HepG2 (cell line): ENCODE measurements at regions not wholly inside any gene's neighbourhood (a gene's known extent, or its start where the extent isn't known, plus 50 kb on each side); places are given as distances from the start of the nearest gene placed in this dataset.

Source experiments
- ATAC-seq: fragments of 200-7000 bp; cut with Tn5 transposase; 3 replicates; pipeline ENCODE4 v1.9.1; 2020; ENCODE audit warnings: mild to moderate bottlenecking, moderate library complexity
- BruUV-seq: library from RNA; stranded (reverse); fragments of 400-500 nt; replicated peaks from 2 replicates; lab custom pipeline; 2021; lab: Mats Ljungman, UMichigan
- CTCF ChIA-PET: fragments of 300-600 bp; formaldehyde crosslinking; extraction: SDS; loops from one replicate; lab custom pipeline; 2021; ENCODE audit warnings: low total read pairs, inconsistent platforms, low intra/inter-chr PET ratio; lab: Yijun Ruan, JAX
- POLR2A ChIA-PET: fragments of 350-600 bp; sonication (Branson Sonifier 250); formaldehyde crosslinking; loops from one replicate; lab custom pipeline; 2020; ENCODE audit warnings: antibody characterized with exemption, inconsistent platforms; lab: Yijun Ruan, JAX
- DNase-seq: peaks from one replicate; pipeline ENCODE4 v3.0.0-alpha.2; 2015; ENCODE audit warnings: low spot score
- FAIRE-seq: peaks from 3 replicates; lab custom pipeline; 2011; peaks lifted over from hg19 to GRCh38; lab: Jason Lieb, UNC
- H2AFZ ChIP-seq: one replicate; pipeline ENCODE4 v1.6.1; 2011; ENCODE audit warnings: low read length, inconsistent platforms
- H3K27ac ChIP-seq: fragments of 300-600 bp; 3 replicates; pipeline ENCODE4 v1.8.0; 2011; ENCODE audit warnings: mixed run types, mild to moderate bottlenecking, mixed read lengths, low read length, inconsistent platforms; ENCODE audit not compliant: insufficient read depth; ENCODE audit errors: extremely low read length
- H3K27me3 ChIP-seq, 2 experiments: fragments of 200-600 bp in 1 of 2; 2 replicates in 1 of 2; 3 replicates in 1 of 2; pipeline versions ENCODE4 v1.6.0 to v1.8.0; 2011; ENCODE audit warnings: low read length in 2 of 2, mild to moderate bottlenecking in 2 of 2, moderate library complexity in 2 of 2, inconsistent platforms in 1 of 2; ENCODE audit not compliant: insufficient read depth in 2 of 2, control insufficient read depth in 1 of 2
- H3K36me3 ChIP-seq, 2 experiments: fragments of 200-600 bp in 1 of 2; replicated peaks in 1 of 2; 2 replicates in 1 of 2; 3 replicates in 1 of 2; pipeline versions ENCODE4 v1.5.1 to v1.8.0; 2011; ENCODE audit warnings: low read length in 2 of 2, inconsistent platforms in 1 of 2; ENCODE audit not compliant: insufficient read depth in 2 of 2, control insufficient read depth in 1 of 2
- H3K4me1 ChIP-seq: 2 replicates; pipeline ENCODE4 v1.5.1; 2012; ENCODE audit warnings: low read length, inconsistent platforms; ENCODE audit not compliant: insufficient read depth
- H3K4me2 ChIP-seq: 2 replicates; pipeline ENCODE4 v1.6.0; 2011; ENCODE audit warnings: low read depth, low read length, inconsistent platforms
- H3K4me3 ChIP-seq, 3 experiments: fragments of 200-600 bp in 1 of 3; sonication (generic), shearing (Covaris generic) in 1 of 3; replicated peaks in 1 of 3; 2 replicates each; pipeline ENCODE4 v1.5.1; 2011 to 2016; ENCODE audit warnings: low read length in 3 of 3, inconsistent platforms in 2 of 3, low read depth in 2 of 3, mild to moderate bottlenecking in 2 of 3, control low read depth in 1 of 3, mixed read lengths in 1 of 3; ENCODE audit not compliant: insufficient read depth in 1 of 3
- H3K79me2 ChIP-seq: one replicate; pipeline ENCODE4 v1.6.1; 2011; ENCODE audit warnings: low read length, inconsistent platforms; ENCODE audit not compliant: insufficient read depth
- H3K9ac ChIP-seq: 2 replicates; pipeline ENCODE4 v1.6.0; 2011; ENCODE audit warnings: mild to moderate bottlenecking, low read depth, low read length, inconsistent platforms; ENCODE audit not compliant: insufficient read depth
- H3K9me3 ChIP-seq: 2 replicates; pipeline ENCODE4 v1.5.1; 2012; ENCODE audit warnings: mild to moderate bottlenecking, low read length
- H4K20me1 ChIP-seq: 2 replicates; pipeline ENCODE4 v1.6.0; 2011; ENCODE audit warnings: inconsistent platforms, mild to moderate bottlenecking, low read length, moderate library complexity; ENCODE audit not compliant: insufficient read depth
- PLRG1 ChIP-seq: fragments of 450-650 bp; conservative IDR thresholded peaks from 2 replicates; pipeline ENCODE4 v1.6.1; 2016
- TCF7 ChIP-seq: sonication (generic); IDR thresholded peaks from 2 replicates; pipeline ENCODE4 v1.6.1; 2016; ENCODE audit warnings: antibody characterized with exemption, low read depth
- ZNF788 ChIP-seq: sonication (generic); formaldehyde crosslinking; IDR thresholded peaks from 2 replicates; pipeline ENCODE4 v1.5.0; 2020; ENCODE audit warnings: mild to moderate bottlenecking, missing genetic modification reagents, borderline replicate concordance
- WGBS: methylation state at CpG from one replicate; pipeline ENCODE4 v1.1.6; 2017; ENCODE audit warnings: low lambda C conversion rate; 5-methylcytosine and 5-hydroxymethylcytosine counted together
- in situ Hi-C: cut with HindIII; loops from 2 replicates; pipeline ENCODE4 v1.10.0; 2017; ENCODE audit warnings: low pct_unique_long_range_greater_than_20kb; ENCODE audit not compliant: extremely low pct_ligation_motif_present
- intact Hi-C: fragments of 100-400 bp; cut with micrococcal nuclease; formaldehyde crosslinking; loops from one replicate; pipeline ENCODE4 v1.10.0; 2022; ENCODE audit not compliant: unreplicated experiment
- TF ChIP-seq, protein P1 (sequence below): sonication (generic); formaldehyde crosslinking; IDR thresholded peaks from 2 replicates; pipeline ENCODE4 v1.9.0; 2022; ENCODE audit warnings: missing genetic modification reagents, mild to moderate bottlenecking, borderline replicate concordance
- TF ChIP-seq, protein P2 (sequence below), 2 experiments: sonication (generic) in 1 of 2; formaldehyde crosslinking in 1 of 2; IDR thresholded peaks; 2 replicates each; pipeline versions ENCODE4 v1.5.1 to v1.6.1; 2011 to 2020; ENCODE audit warnings: borderline replicate concordance in 1 of 2, low read depth in 1 of 2, low read length in 1 of 2, mild to moderate bottlenecking in 1 of 2, missing genetic modification reagents in 1 of 2, moderate library complexity in 1 of 2

DNA sequence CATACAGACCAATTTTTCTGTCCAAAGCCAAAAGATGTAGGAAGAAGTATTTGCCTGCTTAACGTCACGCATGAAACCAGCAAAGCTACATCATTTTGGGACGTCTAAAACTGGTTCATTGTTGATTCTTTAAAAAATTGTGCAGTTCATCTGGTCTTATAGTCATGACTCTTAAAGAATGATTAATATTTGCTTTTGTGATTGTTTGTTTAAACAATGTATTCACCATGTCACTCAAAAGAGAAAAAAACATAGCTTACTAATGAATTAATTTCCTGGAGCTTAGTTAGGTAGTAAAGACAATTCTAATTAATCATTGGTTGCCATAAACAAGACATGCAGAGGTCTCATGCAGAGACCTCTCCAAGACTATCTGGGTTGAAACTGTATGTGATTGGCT, 157.3 kb downstream of the RPS12 start:
- H3K36me3 ChIP-seq: no peaks in the 10 kb centered on the region
- ChIA-PET POLR2A (no interaction called here), CTCF (no interaction called here)
- H2AFZ ChIP-seq: no peak overlapping the region
- DNase-seq: no peak
- H3K27ac ChIP-seq: no peak overlapping the region
- WGBS: 36% methylated on average over 3 of the region's 3 CpGs
- no peak for ATAC-seq
- H3K4me3 ChIP-seq: no peak overlapping the region
- TF ChIP-seq TCF7 (no peak), PLRG1 (no peak), ZNF788 (CRISPR knock-in tag) (no peak)
- TF ChIP-seq, protein P1, sequence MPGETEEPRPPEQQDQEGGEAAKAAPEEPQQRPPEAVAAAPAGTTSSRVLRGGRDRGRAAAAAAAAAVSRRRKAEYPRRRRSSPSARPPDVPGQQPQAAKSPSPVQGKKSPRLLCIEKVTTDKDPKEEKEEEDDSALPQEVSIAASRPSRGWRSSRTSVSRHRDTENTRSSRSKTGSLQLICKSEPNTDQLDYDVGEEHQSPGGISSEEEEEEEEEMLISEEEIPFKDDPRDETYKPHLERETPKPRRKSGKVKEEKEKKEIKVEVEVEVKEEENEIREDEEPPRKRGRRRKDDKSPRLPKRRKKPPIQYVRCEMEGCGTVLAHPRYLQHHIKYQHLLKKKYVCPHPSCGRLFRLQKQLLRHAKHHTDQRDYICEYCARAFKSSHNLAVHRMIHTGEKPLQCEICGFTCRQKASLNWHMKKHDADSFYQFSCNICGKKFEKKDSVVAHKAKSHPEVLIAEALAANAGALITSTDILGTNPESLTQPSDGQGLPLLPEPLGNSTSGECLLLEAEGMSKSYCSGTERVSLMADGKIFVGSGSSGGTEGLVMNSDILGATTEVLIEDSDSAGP (CRISPR knock-in tag): no peak
- TF ChIP-seq, protein P2, sequence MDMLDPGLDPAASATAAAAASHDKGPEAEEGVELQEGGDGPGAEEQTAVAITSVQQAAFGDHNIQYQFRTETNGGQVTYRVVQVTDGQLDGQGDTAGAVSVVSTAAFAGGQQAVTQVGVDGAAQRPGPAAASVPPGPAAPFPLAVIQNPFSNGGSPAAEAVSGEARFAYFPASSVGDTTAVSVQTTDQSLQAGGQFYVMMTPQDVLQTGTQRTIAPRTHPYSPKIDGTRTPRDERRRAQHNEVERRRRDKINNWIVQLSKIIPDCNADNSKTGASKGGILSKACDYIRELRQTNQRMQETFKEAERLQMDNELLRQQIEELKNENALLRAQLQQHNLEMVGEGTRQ (IDR thresholded peaks at IDR 0.05; ENCODE audit: low read depth, low read length): no peak
- TF ChIP-seq, protein P2 (CRISPR knock-in tag; IDR thresholded peaks at IDR 0.05; ENCODE audit: borderline replicate concordance): no peak
- H3K4me1 ChIP-seq: peaks cover 5% of the 10 kb centered on the region
- intact Hi-C loops (no loop called here), in situ Hi-C loops (no loop called here)
- H3K27me3 ChIP-seq: no peaks in the 10 kb centered on the region
- H3K79me2 ChIP-seq: no peaks in the 10 kb centered on the region
- H3K9ac ChIP-seq: no peak overlapping the region
- H3K9me3 ChIP-seq: no peaks in the 10 kb centered on the region
- no peaks in the 10 kb centered on the region for H4K20me1 ChIP-seq
- no TSS peak for BruUV-seq
- H3K4me2 ChIP-seq: no peak overlapping the region
- FAIRE-seq: no peak
